ENCODE measurements at regions not wholly inside any gene's neighbourhood (a gene's known extent, or its start where the extent isn't known, plus 50 kb on each side); places are given as distances from the start of the nearest gene placed in this dataset.
"Not testable (repeated sequence)": the region's sequence is repeated elsewhere in the genome, so short reads cannot be mapped to it uniquely, and the experiment has no call there.

DNA sequence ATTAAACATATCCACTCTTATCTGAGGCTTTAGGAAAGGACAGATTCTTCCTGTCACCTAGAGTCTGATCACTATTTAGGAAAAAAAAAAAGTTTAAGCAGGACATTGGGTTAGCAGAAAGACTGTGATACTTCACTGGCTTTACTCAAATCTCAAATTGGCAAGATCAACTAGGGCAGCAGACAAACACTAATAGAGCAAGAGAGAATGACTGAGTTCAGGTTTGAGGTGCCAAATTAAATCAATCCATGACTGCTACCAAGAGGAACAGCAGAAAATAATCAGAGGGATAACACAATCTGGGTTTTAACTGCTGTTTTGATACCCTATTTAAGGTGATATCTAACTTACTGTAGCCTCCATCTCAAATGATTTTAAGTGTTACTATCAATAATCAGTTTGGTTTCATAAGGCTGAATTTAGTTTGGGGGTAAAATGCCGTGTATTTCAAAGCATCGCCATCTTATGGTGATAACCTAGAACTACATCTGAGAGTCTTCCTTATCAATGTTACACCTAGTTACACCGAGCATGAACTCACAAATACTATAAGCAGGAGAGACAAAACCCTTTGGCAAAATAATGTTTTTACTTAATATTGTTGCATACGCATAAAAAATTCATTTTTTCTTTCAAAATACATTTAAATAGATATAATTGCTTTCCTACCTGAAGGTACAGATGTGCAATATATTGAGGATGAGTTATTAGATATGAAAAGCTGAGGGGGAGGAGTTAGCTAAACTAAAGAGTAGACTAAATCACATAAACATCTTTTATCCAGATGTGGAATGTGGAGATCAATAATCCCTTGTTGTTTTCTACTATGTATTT is 286.4 kb upstream of the CDH12 start:
- DNase-seq = peak in 1 of 42 donors; percentile 6
- intact Hi-C loops (cut with DNase I) = no loop called here

- intact Hi-C loops (cut with DNase I) = no loop called here
- no peak for DNase-seq
These were observed 283.8 kb upstream of the CDH12 start for GRCh38 chr5:23136958-23137357.

DNA sequence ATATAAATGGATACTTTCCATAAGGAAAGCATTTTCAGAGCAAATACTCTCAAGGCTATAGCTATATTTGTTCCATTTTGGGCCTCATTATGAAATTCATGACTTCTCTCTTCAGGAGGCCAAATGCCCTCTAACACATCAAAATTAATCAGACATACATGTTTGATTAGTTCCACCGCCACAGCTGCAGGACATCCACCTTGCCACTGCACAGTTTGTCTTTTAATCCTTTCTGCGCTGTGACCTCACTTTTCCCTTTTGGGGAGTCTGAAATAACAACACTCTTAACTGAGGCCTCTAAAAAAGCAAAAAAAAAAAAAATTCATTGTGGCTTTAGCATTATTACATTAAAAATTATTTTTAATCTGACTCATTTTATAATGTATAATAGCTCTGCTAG is 279.1 kb upstream of the CDH12 start:
- no peak for DNase-seq
- intact Hi-C loops (cut with DNase I) = no loop called here

DNA sequence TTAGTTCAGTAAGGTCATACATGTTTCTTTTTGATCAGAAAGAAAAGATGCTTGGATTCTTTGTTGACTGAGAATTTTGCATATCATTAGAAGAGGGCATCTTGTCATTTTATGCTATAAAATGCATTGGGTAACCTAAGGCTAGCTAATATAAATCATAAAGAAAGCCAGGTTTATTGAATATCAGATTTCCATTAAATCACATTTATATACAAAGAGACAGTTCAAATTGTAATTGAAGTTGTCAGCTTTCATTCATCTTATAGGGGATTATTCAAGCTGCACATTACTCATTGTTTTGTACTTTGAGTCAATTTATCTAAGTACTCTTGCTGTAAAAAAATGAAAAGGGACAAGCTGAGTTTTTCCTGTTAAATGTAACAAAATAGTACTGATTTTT is 259.1 kb upstream of the CDH12 start:
- intact Hi-C loops (cut with DNase I) = no loop called here

GRCh38 chr5:23105021-23105420 is 251.9 kb upstream of the CDH12 start:
- no peak for DNase-seq
- intact Hi-C loops (cut with DNase I) = no loop called here

More for the DNA sequence above, 259.1 kb upstream of the CDH12 start:
- no peak for DNase-seq

- no peak for DNase-seq
- intact Hi-C loops (cut with DNase I) = no loop called here
These were observed 250.4 kb upstream of the CDH12 start for GRCh38 chr5:23103566-23103965.

DNA sequence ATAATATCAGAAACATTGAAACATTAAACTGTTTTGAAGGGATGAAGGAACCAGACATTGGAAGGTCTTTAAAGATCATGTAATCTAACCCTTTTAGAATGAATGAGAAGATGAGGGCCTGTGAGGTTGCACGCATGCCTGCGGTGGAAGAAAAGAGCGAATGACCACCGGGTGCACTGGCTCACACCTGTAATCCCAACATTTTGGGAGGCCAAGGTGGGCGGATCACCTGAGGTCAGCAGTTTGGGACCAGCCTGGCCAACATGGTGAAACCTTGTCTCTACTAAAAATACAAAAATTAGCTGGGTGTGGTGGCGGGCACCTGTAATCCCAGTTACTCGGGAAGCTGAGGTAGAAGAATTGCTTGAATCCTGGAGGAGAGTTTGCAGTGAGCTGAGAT is 242.3 kb upstream of the CDH12 start:
- DNase-seq; intact Hi-C loops (cut with DNase I): not testable (repeated sequence)

DNA sequence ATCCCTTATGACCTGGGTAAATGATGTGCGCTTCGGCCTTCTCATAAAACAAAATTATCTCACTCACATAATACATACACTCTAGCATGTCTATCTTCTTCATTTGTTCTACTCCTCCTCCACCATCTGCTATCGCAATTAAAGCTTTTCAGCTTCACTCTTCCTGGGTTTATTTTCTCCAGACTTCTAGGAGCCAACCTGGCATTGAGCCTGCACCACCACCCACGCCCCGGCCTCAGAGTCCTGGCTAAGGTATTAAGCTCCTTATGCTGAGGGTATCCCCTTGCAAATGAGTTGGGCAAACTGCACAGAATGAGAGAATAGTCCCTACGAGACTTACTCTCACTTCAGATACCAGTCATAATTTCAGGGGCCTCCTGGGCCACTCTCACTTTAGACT is 236.1 kb upstream of the CDH12 start:
- no peak for DNase-seq
- intact Hi-C loops (cut with DNase I) = no loop called here

DNA sequence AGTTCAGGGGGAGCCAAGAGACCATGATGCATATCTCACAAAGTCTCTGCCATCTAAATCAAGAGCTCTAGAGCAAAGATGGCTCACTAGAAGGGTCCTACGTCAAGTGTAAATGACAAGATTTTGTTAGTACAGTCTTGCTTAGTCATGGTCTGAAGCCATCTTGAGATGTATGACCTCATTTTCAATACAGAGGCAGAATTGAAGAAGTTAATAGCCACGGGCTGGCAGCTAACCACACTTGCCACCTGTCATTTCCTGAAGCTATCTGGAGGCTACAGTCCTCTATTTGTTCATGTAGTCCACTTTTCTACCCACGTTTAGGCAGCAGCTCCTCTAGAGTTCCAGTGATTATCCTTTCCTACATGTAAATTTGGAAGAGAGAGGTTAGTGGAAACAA is 231.7 kb upstream of the CDH12 start:
- intact Hi-C loops (cut with DNase I) = no loop called here
- DNase-seq = no peak

DNA sequence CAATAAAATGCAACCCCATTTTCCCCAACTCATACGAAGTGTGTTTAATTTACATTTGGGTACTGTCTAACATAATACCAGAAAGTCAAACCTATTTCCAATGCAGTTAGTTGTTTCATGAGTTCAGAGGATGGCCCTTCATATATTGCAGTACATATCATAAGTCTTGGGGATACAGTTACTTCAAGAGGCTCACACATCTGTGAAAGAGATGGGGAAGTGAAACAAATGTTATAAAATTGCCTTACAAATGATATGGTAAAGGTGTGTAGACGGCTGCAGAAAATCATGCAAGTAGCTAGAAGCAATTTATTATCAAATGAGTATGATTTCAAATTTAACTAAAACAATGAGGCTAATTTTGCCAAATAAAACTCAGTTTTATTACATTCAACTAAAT is 219.0 kb upstream of the CDH12 start:
- no peak for DNase-seq
- intact Hi-C loops (cut with DNase I) = no loop called here

DNA sequence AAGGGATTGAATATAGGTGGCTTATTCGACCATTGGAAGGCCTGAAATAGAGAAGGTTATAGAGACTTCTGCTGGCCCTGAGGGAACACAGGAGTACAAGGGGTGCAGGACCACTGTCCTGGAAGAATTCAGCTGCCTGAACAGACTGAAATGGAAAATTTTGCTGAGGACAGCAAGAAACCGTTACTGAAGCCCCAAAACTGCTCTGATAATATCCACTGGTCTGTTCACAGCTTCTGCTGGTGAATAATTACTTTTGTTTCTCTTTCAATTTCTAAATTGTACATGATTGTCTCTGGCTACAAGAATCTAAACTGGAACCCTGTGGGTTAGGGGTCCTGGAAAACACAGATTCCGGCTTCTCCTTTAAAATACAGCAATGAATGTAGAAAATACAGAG is 218.5 kb upstream of the CDH12 start:
- no peak for DNase-seq
- intact Hi-C loops (cut with DNase I) = no loop called here

GRCh38 chr5:23064710-23065109 is 211.6 kb upstream of the CDH12 start:
- intact Hi-C loops (cut with DNase I) = no loop called here
- DNase-seq = no peak

- DNase-seq = no peak
- intact Hi-C loops (cut with DNase I) = no loop called here
These were observed 200.7 kb upstream of the CDH12 start for GRCh38 chr5:23053846-23054245.

DNA sequence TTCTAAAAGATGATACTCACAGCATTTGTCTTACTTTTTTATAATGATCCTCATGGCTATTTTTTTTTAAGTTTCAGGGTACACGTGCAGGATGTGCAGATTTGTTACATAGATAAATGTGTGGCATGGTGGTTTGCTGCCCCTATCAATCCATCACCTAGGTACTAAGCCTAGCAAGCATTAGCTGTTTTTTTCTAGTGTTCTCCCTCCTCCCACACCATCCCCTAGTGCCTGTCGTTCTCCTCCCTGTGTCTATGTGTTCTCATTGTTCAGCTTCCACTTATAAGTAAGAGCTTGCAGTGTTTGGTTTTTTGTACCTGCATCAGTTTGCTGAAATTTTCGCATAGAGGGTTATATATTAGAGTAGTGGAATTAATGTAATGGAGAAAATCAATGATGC is 189.1 kb upstream of the CDH12 start:
- intact Hi-C loops (cut with DNase I) = no loop called here
- DNase-seq = no peak

DNA sequence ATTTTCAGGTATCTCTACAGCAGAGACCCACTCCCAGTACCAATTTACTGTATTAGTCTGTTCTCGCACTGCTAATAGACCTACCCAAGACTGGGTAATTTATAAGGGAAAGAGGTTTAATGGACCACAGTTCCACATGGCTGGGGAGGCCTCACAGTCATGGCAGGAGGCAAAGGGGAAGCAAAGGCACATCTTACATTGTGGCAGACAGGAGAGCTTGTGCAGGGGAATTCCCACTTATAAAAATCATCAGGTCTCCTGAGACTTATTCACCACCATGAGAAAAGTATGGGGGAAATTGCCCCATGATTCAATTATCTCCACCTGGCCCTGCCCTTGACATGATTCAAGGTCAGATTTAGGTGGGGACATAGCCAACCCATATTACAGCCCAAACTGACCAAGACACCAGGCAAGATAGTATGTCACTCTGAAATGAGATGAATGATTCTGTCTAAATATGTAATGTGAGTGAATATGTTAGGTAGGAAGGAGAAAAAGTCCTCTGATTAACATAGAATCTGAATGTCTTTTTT is 182.5 kb upstream of the CDH12 start:
- intact Hi-C loops (cut with DNase I) = no loop called here
- DNase-seq = no peak

GRCh38 chr5:23033864-23034263 is 180.7 kb upstream of the CDH12 start:
- intact Hi-C loops (cut with DNase I) = no loop called here
- no peak for DNase-seq

- intact Hi-C loops (cut with DNase I) = no loop called here
- DNase-seq = no peak
These were observed 176.1 kb upstream of the CDH12 start for GRCh38 chr5:23029290-23029689.

DNA sequence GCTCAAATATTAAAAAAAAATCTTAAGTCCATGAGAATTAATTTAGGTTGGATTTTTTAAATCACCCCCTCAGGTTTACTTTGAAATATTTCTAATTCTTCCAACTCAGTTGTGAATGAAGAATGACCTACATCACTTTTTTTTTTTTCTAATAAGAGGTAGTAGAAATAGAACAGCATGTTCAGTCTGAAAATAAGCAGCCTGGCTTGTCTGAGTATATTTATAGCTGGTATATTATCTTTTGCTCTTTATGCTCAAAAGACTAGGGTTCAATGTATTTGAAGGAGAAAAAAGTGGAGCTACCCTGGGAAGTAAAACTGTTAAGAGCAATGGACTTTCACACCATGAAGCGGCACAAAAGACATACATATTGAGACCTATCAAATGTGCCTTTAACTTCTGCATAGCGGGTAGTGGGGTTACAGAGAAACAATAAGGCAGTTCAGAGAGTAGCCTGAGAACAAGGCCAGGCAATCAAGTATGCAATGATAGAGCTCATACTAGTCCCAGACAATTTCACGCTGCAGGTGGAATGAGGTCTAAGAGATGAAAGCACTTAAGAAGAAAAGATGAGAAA is 175.4 kb upstream of the CDH12 start:
- no peak for DNase-seq
- intact Hi-C loops (cut with DNase I) = no loop called here

DNA sequence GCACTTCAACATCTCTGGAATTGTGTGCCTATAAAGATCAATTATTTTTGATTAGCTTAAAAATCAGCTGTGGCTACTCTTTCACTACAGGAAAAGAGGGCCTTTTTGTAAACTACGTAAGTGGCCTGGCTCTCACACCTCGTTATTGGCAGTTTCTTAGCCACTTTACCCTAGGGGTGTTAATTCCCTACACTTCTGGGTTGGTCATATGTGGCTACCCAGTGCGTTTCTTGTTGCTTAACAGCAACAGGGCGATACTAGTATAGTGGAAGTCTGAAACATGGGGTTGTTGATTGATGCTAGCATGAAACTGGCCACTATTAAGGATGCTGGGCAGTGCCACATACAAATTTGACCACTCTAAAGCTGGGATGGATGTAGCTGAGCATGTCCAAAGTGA is 174.7 kb upstream of the CDH12 start:
- DNase-seq = no peak
- intact Hi-C loops (cut with DNase I) = no loop called here

DNA sequence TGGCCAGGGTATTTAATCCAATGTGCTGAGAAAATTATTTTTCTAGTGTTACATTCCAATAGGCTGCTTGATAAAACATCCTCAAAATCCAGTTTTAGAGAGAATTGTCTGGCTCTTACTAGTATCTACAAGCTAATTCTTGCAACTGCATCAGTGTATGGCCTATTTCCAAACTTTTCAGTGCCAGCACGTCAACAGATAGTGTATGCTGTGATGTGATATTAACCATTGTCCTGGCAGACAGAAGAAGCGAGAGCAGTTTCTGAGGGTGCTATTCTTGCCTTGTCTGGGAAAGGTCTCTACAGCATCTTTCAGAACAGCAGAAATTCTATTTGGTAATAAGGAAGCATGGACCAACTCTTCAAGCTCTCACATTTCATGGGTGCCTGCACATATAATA is 174.2 kb upstream of the CDH12 start:
- intact Hi-C loops (cut with DNase I) = no loop called here
- DNase-seq = no peak

Data from head of caudate nucleus (tissue), 42 donors.